BLaER1 (cell line): ENCODE measurements at regions not wholly inside any gene's neighbourhood (a gene's known extent, or its start where the extent isn't known, plus 50 kb on each side); places are given as distances from the start of the nearest gene placed in this dataset.

ENCODE experiments used
- H3K27ac ChIP-seq: shearing (Covaris generic); formaldehyde crosslinking; 2 replicates; pipeline ENCODE4 v1.8.1; 2022
- H3K27me3 ChIP-seq: shearing (Covaris generic); formaldehyde crosslinking; 2 replicates; pipeline ENCODE4 v1.8.1; 2022
- H3K36me3 ChIP-seq: shearing (Covaris generic); formaldehyde crosslinking; 2 replicates; pipeline ENCODE4 v1.8.1; 2022
- H3K4me1 ChIP-seq: shearing (Covaris generic); formaldehyde crosslinking; 2 replicates; pipeline ENCODE4 v1.8.1; 2022
- H3K4me2 ChIP-seq: shearing (Covaris generic); formaldehyde crosslinking; 2 replicates; pipeline ENCODE4 v1.8.1; 2022
- H3K4me3 ChIP-seq: shearing (Covaris generic); formaldehyde crosslinking; 2 replicates; pipeline ENCODE4 v1.8.1; 2022
- H3K9ac ChIP-seq: shearing (Covaris generic); formaldehyde crosslinking; 2 replicates; pipeline ENCODE4 v1.8.1; 2022
- H3K9me3 ChIP-seq: shearing (Covaris generic); formaldehyde crosslinking; 2 replicates; pipeline ENCODE4 v1.8.1; 2022
- H4K20me1 ChIP-seq: shearing (Covaris generic); formaldehyde crosslinking; 2 replicates; pipeline ENCODE4 v1.8.1; 2022
- Cebpa-rat ChIP-seq: shearing (Covaris generic); IDR thresholded peaks from 2 replicates; pipeline ENCODE4 v1.8.1; 2022

GRCh38 chr11:127710831-127711230, 710.3 kb upstream of the KIRREL3 start:
- Histone ChIP-seq H3K27ac (no peak overlapping the region), H3K36me3 (no peaks in the 10 kb centered on the region), H3K4me2 (no peak overlapping the region), H3K4me3 (no peak overlapping the region), H4K20me1 (no peaks in the 10 kb centered on the region), H3K27me3 (no peaks in the 10 kb centered on the region), H3K9me3 (no peaks in the 10 kb centered on the region), H3K9ac (no peak overlapping the region), H3K4me1 (no peaks in the 10 kb centered on the region)
- no peak for TF ChIP-seq Cebpa-rat

DNA sequence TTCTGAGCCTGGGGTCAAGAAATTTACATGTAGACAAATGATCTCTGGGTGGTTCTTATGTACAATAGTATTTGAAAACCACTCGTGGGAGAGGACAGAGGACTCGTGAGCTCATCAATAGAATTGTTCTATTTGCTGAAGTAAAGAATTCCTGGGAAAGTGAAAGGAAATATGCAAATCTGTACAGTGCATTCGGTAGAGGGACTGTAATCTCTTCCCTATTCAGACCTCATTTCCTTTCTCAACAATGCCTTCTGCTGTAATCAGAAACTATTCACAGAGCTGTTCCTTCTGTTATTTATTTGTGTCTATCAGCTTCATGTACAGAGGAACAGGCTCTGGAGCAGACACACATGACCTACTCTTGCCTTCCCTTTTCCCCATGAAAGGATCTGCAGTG, 709.4 kb upstream of the KIRREL3 start:
- Histone ChIP-seq H3K4me3 (no peak overlapping the region), H3K27me3 (no peaks in the 10 kb centered on the region), H3K9me3 (no peaks in the 10 kb centered on the region), H3K4me2 (no peak overlapping the region), H3K4me1 (no peaks in the 10 kb centered on the region), H3K27ac (no peak overlapping the region), H3K9ac (no peak overlapping the region), H3K36me3 (no peaks in the 10 kb centered on the region), H4K20me1 (no peaks in the 10 kb centered on the region)
- TF ChIP-seq Cebpa-rat: no peak

DNA sequence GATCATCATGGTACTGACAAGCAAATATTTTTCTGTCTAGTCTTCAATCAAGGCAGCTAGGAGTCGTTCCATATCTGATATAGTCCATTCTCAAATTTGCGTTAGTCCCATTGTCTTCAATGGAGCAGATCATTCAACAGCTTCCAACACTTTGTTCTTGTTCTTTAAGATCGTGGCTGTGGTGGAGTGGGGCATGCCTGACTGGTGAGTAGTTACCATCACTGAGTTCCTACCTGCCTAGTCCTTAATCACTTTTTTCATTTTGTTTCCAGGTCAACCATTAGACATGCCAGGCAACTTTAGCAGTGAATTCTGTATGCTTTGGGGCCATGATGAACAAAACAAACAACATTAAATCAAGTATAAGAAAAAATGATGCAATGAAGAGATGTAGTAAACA, 693.1 kb upstream of the KIRREL3 start:
- no peaks in the 10 kb centered on the region for H4K20me1 ChIP-seq
- H3K9ac ChIP-seq: no peak overlapping the region
- H3K4me3 ChIP-seq: no peak overlapping the region
- TF ChIP-seq Cebpa-rat: no peak
- no peak overlapping the region for H3K27ac ChIP-seq
- no peaks in the 10 kb centered on the region for H3K27me3 ChIP-seq
- no peaks in the 10 kb centered on the region for H3K36me3 ChIP-seq
- H3K9me3 ChIP-seq: peaks cover 6% of the 10 kb centered on the region; the same call in 1 of the 2 replicates
- no peaks in the 10 kb centered on the region for H3K4me1 ChIP-seq
- H3K4me2 ChIP-seq: no peak overlapping the region

DNA sequence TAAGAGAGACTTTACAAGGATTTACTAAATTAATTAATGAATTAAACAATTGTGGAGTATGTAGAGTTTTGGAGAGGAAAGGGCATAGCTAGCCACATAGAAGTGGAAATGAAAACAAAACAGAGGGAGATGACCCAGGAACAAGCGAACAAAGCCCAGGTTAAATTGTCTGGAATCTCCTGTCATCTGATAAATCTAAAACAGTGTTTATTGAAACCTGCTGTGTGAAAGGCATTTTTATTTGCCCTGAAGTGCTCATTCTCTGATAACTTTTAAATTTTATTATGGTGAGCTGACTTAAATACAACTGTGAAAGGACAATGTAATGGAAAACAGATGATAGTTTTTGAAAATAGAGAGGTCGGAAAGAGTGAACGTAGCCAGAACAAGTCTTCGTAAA, 682.8 kb upstream of the KIRREL3 start:
- Histone ChIP-seq H3K9me3 (no peaks in the 10 kb centered on the region), H3K4me2 (no peak overlapping the region), H3K9ac (no peak overlapping the region), H3K36me3 (no peaks in the 10 kb centered on the region), H3K27ac (no peak overlapping the region), H3K4me1 (no peaks in the 10 kb centered on the region), H3K4me3 (no peak overlapping the region), H3K27me3 (no peaks in the 10 kb centered on the region), H4K20me1 (no peaks in the 10 kb centered on the region)
- TF ChIP-seq Cebpa-rat: no peak

- Histone ChIP-seq H4K20me1 (no peaks in the 10 kb centered on the region), H3K4me1 (no peaks in the 10 kb centered on the region), H3K9me3 (no peaks in the 10 kb centered on the region), H3K36me3 (no peaks in the 10 kb centered on the region), H3K27me3 (no peaks in the 10 kb centered on the region), H3K27ac (no peak overlapping the region), H3K9ac (no peak overlapping the region), H3K4me2 (no peak overlapping the region), H3K4me3 (no peak overlapping the region)
- TF ChIP-seq Cebpa-rat: no peak
Observed at GRCh38 chr11:127679816-127680545, 679.4 kb upstream of the KIRREL3 start.

GRCh38 chr11:127678631-127679030, 678.1 kb upstream of the KIRREL3 start:
- Histone ChIP-seq H3K27me3 (no peaks in the 10 kb centered on the region), H3K27ac (no peak overlapping the region), H3K4me1 (no peaks in the 10 kb centered on the region), H3K36me3 (no peaks in the 10 kb centered on the region), H3K4me3 (no peak overlapping the region), H3K9me3 (no peaks in the 10 kb centered on the region), H3K9ac (no peak overlapping the region), H3K4me2 (no peak overlapping the region), H4K20me1 (no peaks in the 10 kb centered on the region)
- TF ChIP-seq Cebpa-rat: no peak

GRCh38 chr11:127677660-127678425, 677.3 kb upstream of the KIRREL3 start:
- Histone ChIP-seq H3K27ac (no peak overlapping the region), H4K20me1 (no peaks in the 10 kb centered on the region), H3K36me3 (no peaks in the 10 kb centered on the region), H3K27me3 (no peaks in the 10 kb centered on the region), H3K4me1 (no peaks in the 10 kb centered on the region), H3K9me3 (no peaks in the 10 kb centered on the region), H3K4me2 (no peak overlapping the region), H3K9ac (no peak overlapping the region), H3K4me3 (no peak overlapping the region)
- TF ChIP-seq Cebpa-rat: no peak

GRCh38 chr11:127675581-127675980, 675.0 kb upstream of the KIRREL3 start:
- Histone ChIP-seq H3K27ac (no peak overlapping the region), H4K20me1 (no peaks in the 10 kb centered on the region), H3K36me3 (no peaks in the 10 kb centered on the region), H3K9me3 (no peaks in the 10 kb centered on the region), H3K27me3 (no peaks in the 10 kb centered on the region), H3K4me2 (no peak overlapping the region), H3K4me1 (no peaks in the 10 kb centered on the region), H3K4me3 (no peak overlapping the region), H3K9ac (no peak overlapping the region)
- no peak for TF ChIP-seq Cebpa-rat

DNA sequence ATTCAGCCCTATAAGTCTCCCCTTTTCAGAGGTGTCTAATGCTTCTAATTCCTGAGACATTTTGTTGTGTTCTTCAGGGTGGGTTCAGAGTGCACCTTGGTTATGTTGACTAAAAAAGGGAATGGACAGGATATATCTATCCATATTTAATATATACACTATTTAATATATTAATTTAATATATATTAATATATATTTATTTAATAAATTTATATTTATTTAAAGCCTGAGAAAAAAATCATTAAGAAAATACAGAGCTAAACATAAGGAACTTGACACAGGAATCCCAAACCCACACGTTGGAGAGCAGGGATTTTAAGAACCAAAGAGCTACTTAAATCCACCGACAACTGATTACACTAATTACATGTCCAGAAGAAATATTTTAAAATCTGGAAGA, 674.2 kb upstream of the KIRREL3 start:
- Histone ChIP-seq H3K9me3 (no peaks in the 10 kb centered on the region), H3K9ac (no peak overlapping the region), H3K36me3 (no peaks in the 10 kb centered on the region), H3K27ac (no peak overlapping the region), H3K27me3 (no peaks in the 10 kb centered on the region), H3K4me3 (no peak overlapping the region), H3K4me1 (no peaks in the 10 kb centered on the region), H3K4me2 (no peak overlapping the region), H4K20me1 (no peaks in the 10 kb centered on the region)
- no peak for TF ChIP-seq Cebpa-rat

DNA sequence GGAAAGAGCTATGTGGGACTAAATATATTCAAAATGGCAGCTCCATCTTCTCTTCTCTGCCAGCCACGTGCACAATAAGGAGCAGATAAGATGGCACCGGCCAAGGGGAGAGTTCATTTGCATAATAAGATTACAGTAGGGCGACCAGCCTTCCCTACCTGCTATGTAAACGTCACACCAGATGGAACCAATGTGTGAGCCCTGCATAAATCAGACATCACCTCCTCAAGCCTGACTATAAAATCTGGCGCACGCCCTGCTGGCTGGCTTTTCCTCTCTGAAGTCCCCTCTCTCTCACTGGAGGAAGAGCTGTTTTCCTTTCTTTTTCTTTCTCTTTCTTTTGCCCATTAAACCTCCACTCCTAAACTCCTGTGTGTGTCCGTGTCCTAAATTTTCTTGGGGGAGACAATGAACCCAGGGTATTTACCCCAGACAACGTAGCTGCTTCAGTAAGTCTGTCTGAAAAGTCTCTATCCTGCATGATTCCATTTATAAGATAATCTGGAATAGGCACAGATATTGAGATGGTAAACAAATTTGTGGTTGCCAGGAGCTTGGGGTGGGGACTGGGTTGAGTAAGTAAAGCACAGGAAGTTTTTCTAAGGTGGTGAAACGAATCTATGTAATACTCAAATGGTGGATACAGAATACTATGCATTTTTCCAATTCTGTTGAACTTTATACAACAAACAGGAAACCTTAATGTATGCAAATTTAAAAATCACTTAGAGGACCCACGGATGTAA, 670.0 kb upstream of the KIRREL3 start:
- no peak overlapping the region for H3K9ac ChIP-seq
- peaks cover 4% of the 10 kb centered on the region; the same call in 1 of the 2 replicates for H3K9me3 ChIP-seq
- H3K27ac ChIP-seq: no peak overlapping the region
- H3K4me3 ChIP-seq: no peak overlapping the region
- H3K36me3 ChIP-seq: no peaks in the 10 kb centered on the region
- no peak for TF ChIP-seq Cebpa-rat
- H3K27me3 ChIP-seq: no peaks in the 10 kb centered on the region
- no peak overlapping the region for H3K4me2 ChIP-seq
- H4K20me1 ChIP-seq: no peaks in the 10 kb centered on the region
- H3K4me1 ChIP-seq: no peaks in the 10 kb centered on the region
